SW480 (cell line): ENCODE measurements at regions not wholly inside any gene's neighbourhood (a gene's known extent, or its start where the extent isn't known, plus 50 kb on each side); places are given as distances from the start of the nearest gene placed in this dataset.
A peak's percentile ranks its signal among the peaks of the same experiment; 100 is the strongest.

Source experiments
- DNase-seq: peaks from one replicate; pipeline ENCODE4 v3.0.0-alpha.2; 2016; ENCODE audit warnings: low spot score

DNA sequence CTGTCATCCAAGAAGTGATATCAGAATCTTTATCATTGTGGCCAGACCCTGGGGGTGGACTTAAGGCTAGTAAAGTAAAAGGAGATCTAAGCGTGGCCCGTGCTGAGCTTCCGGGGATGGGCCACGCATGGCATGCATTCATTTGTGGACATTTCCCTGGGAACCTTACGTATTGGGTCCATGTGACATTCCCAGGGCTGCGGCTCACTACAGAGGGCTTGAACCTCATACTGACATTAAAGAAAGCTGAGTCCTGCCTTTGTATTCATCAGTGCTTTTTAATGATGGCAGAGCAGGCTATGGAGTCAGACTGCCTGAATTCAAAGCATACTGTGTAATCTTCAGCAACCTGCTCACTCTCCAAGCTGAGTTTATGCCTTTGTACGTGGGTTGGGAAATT, 152.2 kb upstream of the AFDN start:
- DNase-seq, result no peak

GRCh38 chr6:167676000-167676665, 150.6 kb upstream of the AFDN start:
- peak; percentile 47 for DNase-seq

DNA sequence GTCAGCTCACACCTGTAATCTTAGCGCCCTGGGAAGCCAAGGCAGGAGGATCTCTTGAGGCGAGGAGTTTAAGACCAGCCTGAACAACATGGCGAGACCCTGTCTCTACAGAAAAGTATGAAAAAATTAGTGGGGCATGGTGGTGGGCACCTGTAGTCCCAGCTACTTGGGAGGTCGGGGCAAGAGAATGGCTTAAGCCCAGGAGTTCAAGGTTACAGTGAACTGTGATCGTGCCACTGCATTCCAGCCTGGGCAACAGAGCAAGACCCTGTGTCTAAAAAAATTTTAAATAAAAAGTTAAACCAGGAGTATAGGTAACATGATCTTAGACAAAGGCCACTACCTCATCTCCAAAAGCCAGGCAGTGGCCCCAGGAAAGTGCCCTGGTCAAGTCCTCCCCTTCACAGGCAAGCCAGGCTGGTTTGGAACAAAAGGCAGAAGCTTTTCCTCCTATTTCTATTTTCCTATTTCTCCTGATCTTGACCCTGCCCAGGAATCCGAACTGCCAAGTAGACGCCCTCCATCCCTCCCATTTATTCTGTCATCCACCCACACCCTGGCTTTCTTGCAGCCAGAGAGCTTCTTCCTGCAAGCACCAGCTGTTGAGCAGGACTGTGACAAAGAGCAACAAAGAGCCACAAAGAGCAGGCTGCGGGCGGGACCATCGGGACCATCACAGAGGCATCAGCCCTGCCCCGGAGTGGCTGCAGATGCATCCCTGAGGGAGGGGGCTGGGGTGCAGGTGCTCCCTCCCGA, 149.9 kb upstream of the AFDN start:
- peak; percentile 19 for DNase-seq

GRCh38 chr6:167677422-167677789, 149.3 kb upstream of the AFDN start:
- DNase-seq, result no peak

DNA sequence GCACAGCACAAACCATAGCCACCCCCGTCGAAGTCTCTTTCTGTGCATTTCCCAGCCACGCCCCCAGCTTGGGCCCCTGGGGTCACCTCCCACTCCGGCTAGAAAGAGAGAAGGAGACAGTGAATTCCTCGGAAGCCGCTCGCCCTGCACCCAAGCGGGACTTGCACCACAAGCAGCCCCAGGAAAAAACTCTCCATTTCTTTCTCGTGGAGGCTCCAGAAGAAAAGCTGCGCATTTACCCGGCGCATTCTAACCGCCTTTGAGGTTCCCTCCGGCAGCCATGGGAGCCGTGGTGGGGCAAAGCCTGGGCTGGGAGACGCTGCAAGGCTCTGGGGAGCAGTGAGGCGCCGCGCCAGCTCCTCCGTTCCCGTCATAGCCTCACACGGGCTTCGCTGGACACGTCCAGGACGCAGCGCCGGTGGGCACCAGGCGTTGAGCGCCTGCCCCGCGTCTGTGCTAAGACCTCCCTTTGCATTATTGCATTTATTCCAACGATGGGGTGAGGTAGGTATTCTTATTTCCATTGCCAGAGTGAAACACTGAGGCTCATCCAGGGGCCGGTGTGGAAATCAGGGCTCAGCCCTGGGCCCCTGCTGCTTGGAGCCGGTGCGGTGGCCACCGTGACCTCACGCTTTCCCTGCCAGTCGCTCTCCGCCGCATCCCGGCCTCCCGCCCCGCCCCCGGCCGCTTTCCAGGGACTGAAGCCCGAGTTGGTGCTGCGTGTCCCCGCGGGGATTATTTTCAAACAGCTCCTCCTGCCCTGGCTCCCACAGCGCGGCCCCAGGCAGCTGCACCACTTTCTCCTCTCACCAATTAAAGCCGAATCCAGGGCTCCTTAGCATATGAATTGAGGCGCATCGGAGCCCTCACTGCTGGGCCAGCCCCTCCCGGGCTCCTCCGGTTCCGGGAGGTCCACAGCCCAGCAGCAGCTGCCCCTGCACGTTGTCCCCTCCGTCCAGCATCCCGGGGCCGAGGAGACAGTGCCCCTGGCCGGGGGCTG, 148.3 kb upstream of the AFDN start:
- no peak for DNase-seq

GRCh38 chr6:167679122-167679736, 147.5 kb upstream of the AFDN start:
- DNase-seq, result no peak

DNA sequence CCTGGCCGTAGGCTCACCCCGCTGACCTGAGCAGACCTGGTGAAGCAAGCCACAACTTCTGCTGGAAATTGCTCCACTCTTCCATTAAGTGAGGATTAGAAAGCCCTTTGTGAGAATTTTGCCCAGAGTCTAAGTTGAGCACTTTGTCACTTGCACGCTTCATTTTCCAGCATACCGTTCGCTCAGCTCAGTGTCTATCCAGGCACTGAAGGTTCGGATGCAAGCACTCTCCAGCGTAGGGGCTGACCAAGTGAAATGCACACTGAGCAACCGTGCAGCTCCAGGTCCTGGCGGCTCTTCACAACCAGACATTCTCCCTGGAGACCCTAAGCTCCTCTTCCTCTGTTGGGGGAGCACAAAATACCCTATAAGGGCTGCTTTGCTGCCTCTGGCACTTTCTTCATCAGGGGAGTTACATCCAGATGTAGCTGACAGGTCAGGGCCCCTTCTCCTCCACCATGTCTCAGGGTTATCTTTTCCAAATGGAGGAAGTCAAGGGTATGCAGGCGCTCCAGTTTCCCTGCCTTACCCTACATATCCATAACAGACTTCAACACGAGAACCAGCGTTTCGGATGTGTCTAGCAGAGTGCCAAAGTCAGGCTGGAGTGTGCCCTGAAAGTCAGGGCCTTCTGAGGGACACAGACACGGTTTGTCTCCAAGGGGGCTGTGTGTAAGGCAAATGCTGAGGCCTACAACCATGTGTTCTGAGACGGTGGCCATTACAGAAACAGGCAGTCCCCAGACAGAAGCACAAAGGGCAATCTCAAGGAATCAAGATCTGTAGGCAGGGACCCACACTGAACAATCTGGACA, 146.7 kb upstream of the AFDN start:
- no peak for DNase-seq

DNA sequence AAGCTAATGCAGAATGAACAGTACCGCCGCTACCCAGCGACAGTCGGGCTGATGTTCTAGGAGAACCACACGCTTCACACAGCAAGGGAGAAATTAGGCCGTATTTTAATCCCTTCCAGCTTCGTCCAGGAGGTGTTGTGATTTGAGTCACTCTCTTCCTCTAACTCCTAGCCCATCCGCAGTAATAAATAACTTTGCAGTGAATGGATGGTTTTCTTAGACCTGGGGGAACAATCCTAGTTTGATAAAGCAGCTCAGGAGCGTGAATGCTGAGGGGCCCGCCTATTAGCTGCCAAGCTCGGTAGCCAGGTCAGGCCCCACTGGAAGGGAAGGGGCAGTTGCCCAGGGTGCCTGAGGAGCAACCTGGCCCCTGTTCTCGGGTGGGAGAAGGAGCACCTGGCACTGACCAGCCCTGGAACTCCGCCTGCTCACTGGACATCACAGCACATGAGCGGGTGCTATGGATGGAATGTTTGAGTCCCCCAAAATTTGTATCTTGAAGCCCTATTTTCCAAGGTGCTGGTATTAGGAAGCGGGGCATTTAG, 146.0 kb upstream of the AFDN start:
- DNase-seq, result no peak

GRCh38 chr6:167682125-167682524, 144.6 kb upstream of the AFDN start:
- DNase-seq, result peak; percentile 23

GRCh38 chr6:167682546-167683027, 144.1 kb upstream of the AFDN start:
- no peak for DNase-seq

DNA sequence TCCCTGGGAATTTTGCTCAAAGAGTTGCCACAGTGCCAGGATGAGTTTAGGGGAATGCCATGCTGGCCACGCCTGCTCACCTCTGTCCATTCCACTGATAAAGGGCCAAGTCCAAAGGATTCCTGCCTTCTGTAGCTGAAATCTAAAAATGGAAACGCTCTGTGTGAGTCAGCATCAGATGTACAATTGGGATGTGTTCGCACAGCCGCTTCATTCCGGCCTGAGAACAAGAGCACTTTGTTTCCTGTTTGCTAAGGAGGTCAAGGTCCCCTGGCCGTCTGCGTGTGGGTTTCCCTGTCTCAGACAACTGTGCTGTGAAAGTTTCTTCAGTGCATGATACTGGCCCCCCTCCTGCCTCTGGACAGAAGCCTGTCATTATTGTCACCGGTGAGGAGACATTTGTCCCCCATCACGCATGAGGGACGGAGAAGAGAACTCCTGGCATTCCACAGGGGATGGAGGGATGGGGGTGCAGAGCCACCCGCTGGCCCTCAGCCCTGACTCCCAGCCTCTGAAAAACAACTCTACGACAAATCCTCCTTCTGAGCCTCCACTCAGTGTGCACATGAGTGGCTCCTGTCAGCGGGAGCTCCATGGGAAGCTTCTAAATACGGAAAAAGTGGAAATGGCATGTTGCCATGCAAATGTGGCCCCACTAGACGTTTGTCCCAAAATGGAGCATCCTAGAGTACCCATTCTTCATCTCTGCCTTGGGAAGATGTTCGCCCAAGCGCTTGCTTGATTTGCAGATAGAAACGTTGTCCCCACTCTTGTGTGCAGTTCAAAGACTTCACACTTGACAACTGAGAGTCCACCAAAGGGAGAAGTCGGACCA, 143.5 kb upstream of the AFDN start:
- DNase-seq, result peak; percentile 97

DNA sequence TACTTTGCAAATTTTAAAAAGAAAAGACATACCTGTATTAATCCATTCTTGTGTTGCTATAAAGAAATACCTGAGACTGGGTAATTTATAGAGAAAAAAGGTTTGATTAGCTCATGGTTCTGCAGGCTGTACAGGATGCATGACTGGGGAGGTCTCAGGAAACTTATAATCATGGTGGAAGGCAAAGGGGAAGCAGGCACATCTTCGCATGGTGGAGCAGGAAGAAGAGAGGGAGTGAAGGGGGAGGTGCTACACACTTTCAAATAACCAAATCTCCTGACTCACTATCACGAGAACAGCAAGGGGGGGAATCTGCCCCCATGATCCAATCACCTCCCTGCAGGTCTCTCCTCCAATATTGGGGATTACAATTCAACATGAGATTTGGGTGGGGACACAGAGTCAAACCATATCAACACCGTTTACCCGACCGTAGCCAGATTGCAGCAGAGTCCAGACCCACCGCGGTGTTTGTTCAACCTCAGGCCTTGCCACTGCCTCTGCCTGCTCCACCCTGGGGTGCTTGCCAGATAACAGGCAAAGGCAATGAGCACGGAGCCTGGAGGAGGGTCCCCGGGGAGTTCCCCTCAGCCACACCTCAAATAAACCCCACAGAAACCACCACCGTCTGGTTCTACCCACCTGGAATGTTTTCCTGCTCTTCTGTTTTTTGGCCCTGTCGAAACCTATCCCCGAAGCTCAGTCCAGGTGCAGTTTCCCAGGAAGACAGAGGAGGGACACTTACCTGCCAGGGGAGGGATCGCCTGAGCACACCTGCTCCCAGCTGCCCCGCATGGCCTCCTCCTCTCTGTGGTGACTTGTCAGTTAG, 142.2 kb upstream of the AFDN start:
- peak; percentile 69 for DNase-seq

- DNase-seq, result no peak
Observed at GRCh38 chr6:167685654-167686053, 141.1 kb upstream of the AFDN start.

GRCh38 chr6:167686204-167686893, 140.4 kb upstream of the AFDN start:
- no peak for DNase-seq

GRCh38 chr6:167687116-167687725, 139.5 kb upstream of the AFDN start:
- DNase-seq, result no peak

- no peak for DNase-seq
Observed at GRCh38 chr6:167688123-167688522, 138.6 kb upstream of the AFDN start.

DNA sequence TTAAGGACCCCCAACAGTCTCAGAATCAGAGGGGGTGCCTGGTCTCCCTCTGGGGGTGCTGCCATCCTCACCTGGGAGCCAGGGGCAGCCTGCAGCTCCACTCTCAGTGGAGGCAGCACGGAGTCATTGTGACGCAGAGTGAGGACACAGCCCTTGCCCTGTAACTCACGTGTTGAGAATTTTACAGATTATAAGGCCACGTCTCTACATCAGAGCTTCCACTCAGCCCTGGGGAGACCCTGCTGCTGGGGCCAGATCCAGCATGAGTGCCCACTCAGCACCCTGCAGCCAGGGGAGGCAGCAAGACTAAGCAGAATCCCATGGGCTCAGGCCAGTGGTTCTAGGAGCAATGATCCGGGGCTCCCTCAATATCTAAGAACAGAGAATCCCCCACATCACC, 137.4 kb upstream of the AFDN start:
- no peak for DNase-seq

DNA sequence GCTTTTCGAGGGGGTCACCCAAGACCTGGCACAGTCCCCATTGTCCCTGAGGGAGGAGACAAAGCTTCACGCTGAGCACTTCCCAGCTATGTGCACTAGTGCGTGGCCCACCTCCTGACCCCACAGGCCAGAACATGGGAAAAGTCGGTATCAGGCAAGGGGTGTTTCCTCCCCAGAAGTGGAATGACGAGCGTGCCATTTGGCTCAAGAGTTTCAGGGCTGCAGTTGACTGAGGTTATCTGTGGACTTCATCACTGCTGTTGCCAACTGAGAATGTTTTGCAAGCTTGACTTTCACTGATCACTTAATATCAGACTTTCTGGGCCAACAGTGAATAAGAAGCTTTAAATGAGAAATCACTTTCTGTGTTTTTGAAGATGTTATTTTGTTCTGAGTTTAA, 137.0 kb upstream of the AFDN start:
- DNase-seq, result no peak
